H9 (cell line): ENCODE measurements at regions not wholly inside any gene's neighbourhood (a gene's known extent, or its start where the extent isn't known, plus 50 kb on each side); places are given as distances from the start of the nearest gene placed in this dataset.

Experiments used
- DNase-seq: peaks from one replicate; pipeline ENCODE4 v3.0.0-alpha.2; 2017
- H2AFZ ChIP-seq: one replicate; pipeline ENCODE4 v1.6.1; 2013; ENCODE audit warnings: mild to moderate bottlenecking, low read length, control low read depth, moderate library complexity
- H2AK5ac ChIP-seq: 2 replicates; pipeline ENCODE4 v1.6.1; 2013; ENCODE audit warnings: low read length, control low read depth, mixed read lengths; ENCODE audit not compliant: insufficient read length
- H2BK120ac ChIP-seq: one replicate; pipeline ENCODE4 v1.6.1; 2013; ENCODE audit warnings: low read depth, mild to moderate bottlenecking, low read length, control low read depth, inconsistent platforms; ENCODE audit not compliant: poor library complexity, severe bottlenecking
- H2BK12ac ChIP-seq: 2 replicates; pipeline ENCODE4 v1.6.1; 2013; ENCODE audit warnings: low read length, control low read depth, mixed read lengths, low read depth; ENCODE audit not compliant: insufficient read length
- H2BK15ac ChIP-seq: 2 replicates; pipeline ENCODE4 v1.6.1; 2013; ENCODE audit warnings: low read depth, low read length, control low read depth
- H2BK20ac ChIP-seq: one replicate; pipeline ENCODE4 v1.6.1; 2013; ENCODE audit warnings: low read depth, mild to moderate bottlenecking, low read length, control low read depth, inconsistent platforms; ENCODE audit not compliant: poor library complexity, severe bottlenecking
- H2BK5ac ChIP-seq: 2 replicates; pipeline ENCODE4 v1.6.1; 2013; ENCODE audit warnings: low read length, control low read depth, mixed read lengths; ENCODE audit not compliant: insufficient read length
- H3K14ac ChIP-seq: 2 replicates; pipeline ENCODE4 v1.6.1; 2013; ENCODE audit warnings: low read length, control low read depth; ENCODE audit not compliant: insufficient read depth
- H3K18ac ChIP-seq: 2 replicates; pipeline ENCODE4 v1.6.1; 2013; ENCODE audit warnings: low read depth, mild to moderate bottlenecking, mixed read lengths, low read length, control low read depth; ENCODE audit not compliant: insufficient read length
- H3K23ac ChIP-seq: 2 replicates; pipeline ENCODE4 v1.6.1; 2013; ENCODE audit warnings: low read length, control low read depth, mixed read lengths, low read depth; ENCODE audit not compliant: insufficient read length
- H3K23me2 ChIP-seq: 2 replicates; pipeline ENCODE4 v1.6.1; 2013; ENCODE audit warnings: low read depth, mild to moderate bottlenecking, mixed read lengths, low read length, control low read depth; ENCODE audit not compliant: insufficient read length, poor library complexity, severe bottlenecking
- H3K27ac ChIP-seq: 2 replicates; pipeline ENCODE4 v1.5.1; 2013; ENCODE audit warnings: low read length, control low read depth, mixed read lengths, low read depth; ENCODE audit not compliant: insufficient read length
- H3K27me3 ChIP-seq: 2 replicates; pipeline ENCODE4 v1.6.1; 2013; ENCODE audit warnings: low read length, control low read depth, inconsistent platforms; ENCODE audit not compliant: insufficient read depth
- H3K4ac ChIP-seq: 2 replicates; pipeline ENCODE4 v1.6.1; 2013; ENCODE audit warnings: low read depth, mild to moderate bottlenecking, control low read depth, inconsistent platforms, low read length, moderate library complexity
- H3K4me1 ChIP-seq: 2 replicates; pipeline ENCODE4 v1.6.1; 2013; ENCODE audit warnings: low read length, control low read depth, inconsistent platforms; ENCODE audit not compliant: insufficient read depth
- H3K4me2 ChIP-seq: 2 replicates; pipeline ENCODE4 v1.6.1; 2013; ENCODE audit warnings: low read length, control low read depth, mixed read lengths; ENCODE audit not compliant: insufficient read length, insufficient read depth
- H3K56ac ChIP-seq: 2 replicates; pipeline ENCODE4 v1.6.1; 2013; ENCODE audit warnings: low read depth, mild to moderate bottlenecking, mixed read lengths, low read length, control low read depth; ENCODE audit not compliant: insufficient read length
- H3K79me1 ChIP-seq: 2 replicates; pipeline ENCODE4 v1.6.1; 2013; ENCODE audit warnings: low read depth, mild to moderate bottlenecking, moderate library complexity, low read length, control low read depth, inconsistent platforms; ENCODE audit not compliant: insufficient read depth, poor library complexity, severe bottlenecking
- H3K79me2 ChIP-seq: 2 replicates; pipeline ENCODE4 v1.6.1; 2013; ENCODE audit warnings: low read length, control low read depth, inconsistent platforms; ENCODE audit not compliant: insufficient read depth
- H3K9ac ChIP-seq: 2 replicates; pipeline ENCODE4 v1.6.1; 2013; ENCODE audit warnings: low read length, control low read depth, mixed read lengths; ENCODE audit not compliant: insufficient read length; ENCODE audit errors: extremely low read depth
- H3K9me3 ChIP-seq: one replicate; pipeline ENCODE4 v1.6.1; 2013; ENCODE audit warnings: low read depth, low read length, inconsistent platforms; ENCODE audit not compliant: control insufficient read depth
- H3T11ph ChIP-seq: one replicate; pipeline ENCODE4 v1.6.1; 2013; ENCODE audit warnings: mild to moderate bottlenecking, low read length, control low read depth, inconsistent platforms
- H4K20me1 ChIP-seq: one replicate; pipeline ENCODE4 v1.6.1; 2013; ENCODE audit not compliant: control insufficient read depth, insufficient read length, insufficient read depth
- H4K5ac ChIP-seq: 2 replicates; pipeline ENCODE4 v1.6.1; 2013; ENCODE audit warnings: low read depth, mild to moderate bottlenecking, mixed read lengths, low read length, control low read depth; ENCODE audit not compliant: insufficient read length
- H4K8ac ChIP-seq: replicated peaks from 2 replicates; pipeline ENCODE4 v1.6.1; 2013; ENCODE audit warnings: low read length, control low read depth, mixed read lengths, low read depth; ENCODE audit not compliant: insufficient read length
- H4K91ac ChIP-seq: 2 replicates; pipeline ENCODE4 v1.6.1; 2013; ENCODE audit warnings: low read depth, mild to moderate bottlenecking, moderate library complexity, mixed read lengths, low read length, control low read depth; ENCODE audit not compliant: insufficient read length
- H3K27ac Mint-ChIP-seq, 3 experiments: 2 replicates in 2 of 3; 3 replicates in 1 of 3; pipeline ENCODE4 v1.8.0; 2020 to 2021; ENCODE audit warnings: mixed read lengths in 3 of 3, mild to moderate bottlenecking in 1 of 3, moderate library complexity in 1 of 3
- H3K27me3 Mint-ChIP-seq: 2 replicates; pipeline ENCODE4 v1.8.0; 2021; ENCODE audit warnings: low read depth, mild to moderate bottlenecking, moderate library complexity, mixed read lengths
- H3K36me3 Mint-ChIP-seq, 3 experiments: 2 replicates in 2 of 3; 3 replicates in 1 of 3; pipeline ENCODE4 v1.8.0; 2020 to 2021; ENCODE audit warnings: low read depth in 3 of 3, mixed read lengths in 3 of 3; ENCODE audit not compliant: insufficient read depth in 1 of 3
- H3K4me1 Mint-ChIP-seq, 2 experiments: 2 replicates each; pipeline ENCODE4 v1.8.0; 2020; ENCODE audit warnings: mixed read lengths in 2 of 2
- H3K4me3 Mint-ChIP-seq, 2 experiments: 2 replicates in 1 of 2; 3 replicates in 1 of 2; pipeline ENCODE4 v1.8.0; 2020 to 2021; ENCODE audit warnings: mild to moderate bottlenecking in 2 of 2, mixed read lengths in 2 of 2, moderate library complexity in 1 of 2
- H3K9me3 Mint-ChIP-seq, 2 experiments: 2 replicates in 1 of 2; 3 replicates in 1 of 2; pipeline ENCODE4 v1.8.0; 2020; ENCODE audit warnings: mild to moderate bottlenecking in 2 of 2, mixed read lengths in 2 of 2, moderate library complexity in 1 of 2
- CTCF ChIP-seq: fragments of 200-600 bp; sonication (generic); conservative IDR thresholded peaks from 3 replicates; pipeline ENCODE4 v1.8.0; 2021; ENCODE audit warnings: antibody characterized with exemption, mild to moderate bottlenecking
- WGBS: extraction: QIAGEN DNeasy Blood & Tissue Kit; methylation state at CpG from one replicate; pipeline ENCODE4 v1.1.7; 2013; ENCODE audit warnings: missing lambda C conversion rate, low lambda C conversion rate, mixed read lengths; ENCODE audit not compliant: insufficient read length; ENCODE audit errors: extremely low coverage; 5-methylcytosine and 5-hydroxymethylcytosine counted together

DNA sequence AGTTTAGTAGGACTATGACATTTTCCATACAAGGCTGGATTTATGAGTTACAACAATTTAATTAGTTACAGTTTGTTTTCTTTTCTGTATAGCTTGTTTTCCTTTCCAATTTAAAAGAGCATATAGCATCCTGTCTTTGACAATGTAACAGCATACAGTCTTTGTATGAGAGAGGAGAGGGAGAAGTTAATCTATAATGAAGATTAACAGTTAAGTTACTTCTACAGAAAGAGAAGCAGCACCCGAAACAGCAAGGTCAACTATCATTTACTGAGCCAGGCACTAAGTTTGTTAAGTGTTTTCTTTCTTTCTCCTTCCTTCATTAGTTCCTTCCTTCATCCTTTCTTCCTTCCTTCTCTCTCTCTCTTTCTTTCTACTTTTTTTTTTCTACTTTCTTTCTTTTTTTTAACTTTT lies 52.3 kb upstream of the RAB4A start:
- no peak for DNase-seq
- Histone ChIP-seq H3K9me3 (no peaks in the 10 kb centered on the region), H3K18ac (no peak overlapping the region), H3K23ac (no peak overlapping the region), H3K56ac (no peak overlapping the region), H2BK5ac (no peak overlapping the region), H4K5ac (no peak overlapping the region), H3K79me2 (no peaks in the 10 kb centered on the region; the same call in 1 of the 2 replicates), H3T11ph (no peak overlapping the region), H3K14ac (no peak overlapping the region), H2BK120ac (no peak overlapping the region), H4K91ac (no peak overlapping the region), H4K20me1 (no peaks in the 10 kb centered on the region), H3K27ac (no peak overlapping the region), H3K9ac (no peak overlapping the region), H2BK15ac (no peak overlapping the region), H2BK20ac (no peak overlapping the region), H2AK5ac (no peak overlapping the region), H4K8ac (no peak overlapping the region), H3K79me1 (no peaks in the 10 kb centered on the region), H2AFZ (no peak overlapping the region), H3K4ac (no peak overlapping the region), H3K4me2 (no peak overlapping the region), H3K27me3 (no peaks in the 10 kb centered on the region), H3K23me2 (no peaks in the 10 kb centered on the region), H3K4me1 (no peaks in the 10 kb centered on the region; the same call in 1 of the 2 replicates), H2BK12ac (no peak overlapping the region)
- Mint-ChIP-seq H3K27me3 (peaks cover 1% of the 10 kb centered on the region; the same call in 1 of the 2 replicates), H3K36me3 (no peaks in the 10 kb centered on the region), H3K4me3 (no peak overlapping the region), H3K4me1 (peaks cover 1 to 5% of the 10 kb centered on the region in 2 experiments; a peak in 3 of 4 replicates), H3K27ac (no peak overlapping the region), H3K9me3 (no peaks in the 10 kb centered on the region)
- no CpG with 5 or more reads among the region's 1 CpG for WGBS
- TF ChIP-seq CTCF, result no peak
